SK-N-MC (cell line): ENCODE measurements at regions not wholly inside any gene's neighbourhood (a gene's known extent, or its start where the extent isn't known, plus 50 kb on each side); places are given as distances from the start of the nearest gene placed in this dataset.

Source experiments
- DNase-seq: peaks from one replicate; pipeline ENCODE4 v3.0.0-alpha.2; 2011; ENCODE audit warnings: low read depth, low spot score
- H3K27ac ChIP-seq: fragments of 200-600 bp; sonication (generic); 2 replicates; pipeline ENCODE4 v1.5.1; 2016; ENCODE audit warnings: mixed run types
- H3K36me3 ChIP-seq: fragments of 200-600 bp; sonication (generic); 2 replicates; pipeline ENCODE4 v1.6.1; 2017; ENCODE audit warnings: antibody characterized with exemption, low read length, mixed read lengths; ENCODE audit not compliant: insufficient read depth
- H3K4me3 ChIP-seq: fragments of 200-600 bp; sonication (generic); 2 replicates; pipeline ENCODE4 v1.5.1; 2016
- H3K9ac ChIP-seq: fragments of 200-600 bp; sonication (generic); 2 replicates; pipeline ENCODE4 v1.8.0; 2017; ENCODE audit warnings: mixed run types, mixed read lengths; ENCODE audit not compliant: insufficient read length
- H3K9me3 ChIP-seq: fragments of 200-600 bp; sonication (generic); 2 replicates; pipeline ENCODE4 v1.6.1; 2017; ENCODE audit warnings: low read depth, mild to moderate bottlenecking, antibody characterized with exemption, low read length, moderate library complexity, mixed read lengths
- EZH2 ChIP-seq: fragments of 200-600 bp; sonication (generic); IDR thresholded peaks from one replicate; pipeline ENCODE4 v1.6.1; 2017; ENCODE audit warnings: antibody characterized with exemption
- FOXP2 ChIP-seq: optimal IDR thresholded peaks from 2 replicates; pipeline ENCODE3; 2011; ENCODE audit warnings: mild to moderate bottlenecking, moderate library complexity; ENCODE audit not compliant: insufficient read depth; ENCODE audit errors: extremely low read length, control extremely low read depth
- POLR2AphosphoS5 ChIP-seq: IDR thresholded peaks from 2 replicates; pipeline ENCODE4 v1.6.1; 2012; ENCODE audit warnings: mild to moderate bottlenecking, low read depth, low read length, borderline replicate concordance

DNA sequence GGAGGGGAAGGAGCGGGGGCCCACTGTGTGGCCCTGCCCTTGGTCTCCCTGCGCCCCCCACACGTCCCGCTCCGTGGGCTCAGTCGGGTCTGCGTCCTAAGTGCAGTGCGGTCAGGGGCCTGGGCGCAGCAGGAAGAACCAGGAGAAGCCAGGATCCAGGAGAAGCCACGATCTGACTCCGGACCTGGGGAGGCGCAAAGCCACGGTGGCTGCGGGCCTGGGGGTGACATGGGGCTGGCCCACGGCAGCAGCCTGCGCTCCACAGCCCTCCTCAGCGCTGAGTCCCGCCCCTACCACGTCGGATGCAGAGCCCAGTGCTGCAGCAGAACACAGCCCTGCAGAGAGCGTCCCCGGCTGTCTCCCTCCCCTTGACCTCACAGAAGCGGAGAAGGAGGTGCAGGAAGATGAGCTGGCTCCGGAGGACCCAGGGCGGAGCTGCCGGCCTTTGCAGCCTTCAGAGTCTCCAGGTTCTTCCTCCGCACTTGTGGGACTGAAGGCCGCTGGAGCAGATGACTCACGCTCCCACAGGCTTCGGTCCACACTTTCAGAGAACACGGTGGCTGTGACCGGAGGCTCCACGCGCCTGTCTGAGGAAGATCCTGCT, 589.2 kb upstream of the SALL3 start:
- Histone ChIP-seq H3K9me3 (no peaks in the 10 kb centered on the region), H3K36me3 (no peaks in the 10 kb centered on the region), H3K4me3 (no peak overlapping the region), H3K9ac (no peak overlapping the region), H3K27ac (no peak overlapping the region)
- no peak for DNase-seq
- TF ChIP-seq POLR2AphosphoS5 (no peak), FOXP2 (no peak), EZH2 (no peak)

- H3K27ac ChIP-seq, result no peak overlapping the region
- no peak overlapping the region for H3K4me3 ChIP-seq
- no peaks in the 10 kb centered on the region for H3K36me3 ChIP-seq
- no peak overlapping the region for H3K9ac ChIP-seq
- DNase-seq, result no peak
- no peaks in the 10 kb centered on the region for H3K9me3 ChIP-seq
- TF ChIP-seq POLR2AphosphoS5 (no peak), EZH2 (no peak), FOXP2 (no peak)
These were observed 588.7 kb upstream of the SALL3 start for GRCh38 chr18:78390952-78391348.

GRCh38 chr18:78393086-78393862, 586.3 kb upstream of the SALL3 start:
- Histone ChIP-seq H3K9me3 (no peaks in the 10 kb centered on the region), H3K9ac (no peak overlapping the region), H3K36me3 (no peaks in the 10 kb centered on the region), H3K27ac (no peak overlapping the region), H3K4me3 (no peak overlapping the region)
- DNase-seq, result no peak
- TF ChIP-seq POLR2AphosphoS5 (no peak), EZH2 (no peak), FOXP2 (no peak)

- no peak overlapping the region for H3K9ac ChIP-seq
These were observed 583.5 kb upstream of the SALL3 start for GRCh38 chr18:78396077-78396476.

GRCh38 chr18:78396756-78397155, 582.9 kb upstream of the SALL3 start:
- Histone ChIP-seq H3K4me3 (no peak overlapping the region), H3K9ac (no peak overlapping the region), H3K27ac (no peak overlapping the region), H3K36me3 (no peaks in the 10 kb centered on the region), H3K9me3 (no peaks in the 10 kb centered on the region)
- TF ChIP-seq EZH2, result no peak
- no peak for TF ChIP-seq FOXP2
- no peak for TF ChIP-seq POLR2AphosphoS5
- DNase-seq, result no peak

More at GRCh38 chr18:78396077-78396476, 583.5 kb upstream of the SALL3 start:
- TF ChIP-seq EZH2 (no peak), FOXP2 (no peak), POLR2AphosphoS5 (no peak)
- H3K4me3 ChIP-seq, result no peak overlapping the region
- no peak overlapping the region for H3K27ac ChIP-seq
- no peaks in the 10 kb centered on the region for H3K9me3 ChIP-seq
- no peaks in the 10 kb centered on the region for H3K36me3 ChIP-seq
- DNase-seq, result no peak

DNA sequence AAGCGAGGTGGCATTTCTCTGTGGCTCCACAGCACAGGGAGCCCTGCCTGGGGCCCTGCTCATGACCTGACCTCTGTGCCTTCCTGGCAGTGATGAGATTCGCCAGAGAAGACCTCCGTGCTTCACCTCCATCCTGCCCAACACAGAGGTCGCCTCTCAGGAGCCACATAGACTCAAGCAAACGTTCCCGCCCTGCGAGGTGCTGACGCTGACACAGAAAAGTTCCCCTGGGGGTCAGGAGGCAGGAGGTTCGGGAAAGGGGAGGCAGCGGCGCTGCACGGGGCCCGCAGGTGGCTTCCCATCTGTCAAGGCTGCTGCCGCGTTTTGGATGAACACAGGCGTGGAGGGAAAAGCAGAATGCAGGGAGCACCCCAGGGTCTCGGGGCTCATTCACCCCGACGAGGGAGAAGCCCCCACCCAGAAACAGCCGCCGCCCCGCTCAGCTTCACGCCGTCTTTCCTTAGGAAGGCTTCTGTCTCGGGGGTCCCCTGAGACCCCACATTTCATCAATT, 579.6 kb upstream of the SALL3 start:
- Histone ChIP-seq H3K36me3 (no peaks in the 10 kb centered on the region), H3K9me3 (no peaks in the 10 kb centered on the region), H3K4me3 (no peak overlapping the region), H3K27ac (no peak overlapping the region), H3K9ac (no peak overlapping the region)
- no peak for TF ChIP-seq EZH2
- no peak for TF ChIP-seq POLR2AphosphoS5
- TF ChIP-seq FOXP2, result no peak
- no peak for DNase-seq

DNA sequence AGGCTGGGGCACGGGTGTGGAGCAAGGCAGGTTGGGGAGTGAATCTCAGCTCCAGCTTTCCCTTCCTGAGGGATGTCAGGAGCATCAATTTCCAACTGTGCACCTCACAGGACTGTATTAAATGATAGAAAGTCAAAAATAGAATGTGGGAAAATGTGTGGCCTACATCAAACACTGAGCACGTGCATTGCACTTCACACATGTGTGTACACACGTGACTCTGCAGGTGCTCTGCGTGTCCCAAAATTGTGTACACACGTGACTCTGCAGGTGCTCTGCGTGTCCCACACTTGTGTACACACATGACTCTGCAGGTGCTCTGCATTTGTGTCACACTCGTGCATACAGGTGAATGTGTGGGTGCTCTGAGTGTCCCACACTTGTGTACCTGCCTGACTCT, 577.2 kb upstream of the SALL3 start:
- DNase-seq, result no peak
- Histone ChIP-seq H3K27ac (no peak overlapping the region), H3K9ac (no peak overlapping the region), H3K36me3 (no peaks in the 10 kb centered on the region), H3K4me3 (no peak overlapping the region), H3K9me3 (no peaks in the 10 kb centered on the region)
- TF ChIP-seq EZH2 (no peak), FOXP2 (no peak), POLR2AphosphoS5 (no peak)

DNA sequence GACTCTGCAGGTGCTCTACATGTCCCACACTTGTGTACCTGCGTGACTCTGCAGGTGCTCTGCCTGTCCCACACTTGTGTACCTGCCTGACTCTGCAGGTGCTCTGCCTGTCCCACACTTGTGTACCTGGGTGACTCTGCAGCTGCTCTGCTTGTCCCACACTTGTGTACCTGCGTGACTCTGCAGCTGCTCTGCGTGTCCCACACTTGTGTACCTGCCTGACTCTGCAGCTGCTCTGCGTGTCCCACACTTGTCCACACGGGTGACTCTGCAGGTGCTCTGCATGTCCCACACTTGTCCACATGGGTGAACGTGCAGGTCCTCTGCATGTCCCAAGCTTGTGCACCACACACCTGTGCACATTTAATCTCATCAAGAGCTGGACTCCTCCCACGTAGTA, 576.7 kb upstream of the SALL3 start:
- Histone ChIP-seq H3K4me3 (no peak overlapping the region), H3K27ac (no peak overlapping the region), H3K9me3 (no peaks in the 10 kb centered on the region), H3K36me3 (no peaks in the 10 kb centered on the region), H3K9ac (no peak overlapping the region)
- no peak for DNase-seq
- TF ChIP-seq EZH2 (no peak), FOXP2 (no peak), POLR2AphosphoS5 (no peak)
